OCI-M2 (cell line): ENCODE measurements at regions not wholly inside any gene's neighbourhood (a gene's known extent, or its start where the extent isn't known, plus 50 kb on each side); places are given as distances from the start of the nearest gene placed in this dataset.
"Not testable (repeated sequence)": the region's sequence is repeated elsewhere in the genome, so short reads cannot be mapped to it uniquely, and the experiment has no call there.

ENCODE experiments used
- DNase-seq: peaks from one replicate; lab custom pipeline; 2025; ENCODE audit not compliant: unreplicated experiment; lab: John Stamatoyannopoulos, UW

GRCh38 chr18:55990186-55990585 is 402.2 kb upstream of the TCF4 start:
- DNase-seq = no peak

GRCh38 chr18:55988537-55988936 is 400.5 kb upstream of the TCF4 start:
- DNase-seq = no peak

GRCh38 chr18:55983433-55983832 is 395.4 kb upstream of the TCF4 start:
- DNase-seq = no peak

- DNase-seq = no peak
Observed at GRCh38 chr18:55982992-55983391, 395.0 kb upstream of the TCF4 start.

DNA sequence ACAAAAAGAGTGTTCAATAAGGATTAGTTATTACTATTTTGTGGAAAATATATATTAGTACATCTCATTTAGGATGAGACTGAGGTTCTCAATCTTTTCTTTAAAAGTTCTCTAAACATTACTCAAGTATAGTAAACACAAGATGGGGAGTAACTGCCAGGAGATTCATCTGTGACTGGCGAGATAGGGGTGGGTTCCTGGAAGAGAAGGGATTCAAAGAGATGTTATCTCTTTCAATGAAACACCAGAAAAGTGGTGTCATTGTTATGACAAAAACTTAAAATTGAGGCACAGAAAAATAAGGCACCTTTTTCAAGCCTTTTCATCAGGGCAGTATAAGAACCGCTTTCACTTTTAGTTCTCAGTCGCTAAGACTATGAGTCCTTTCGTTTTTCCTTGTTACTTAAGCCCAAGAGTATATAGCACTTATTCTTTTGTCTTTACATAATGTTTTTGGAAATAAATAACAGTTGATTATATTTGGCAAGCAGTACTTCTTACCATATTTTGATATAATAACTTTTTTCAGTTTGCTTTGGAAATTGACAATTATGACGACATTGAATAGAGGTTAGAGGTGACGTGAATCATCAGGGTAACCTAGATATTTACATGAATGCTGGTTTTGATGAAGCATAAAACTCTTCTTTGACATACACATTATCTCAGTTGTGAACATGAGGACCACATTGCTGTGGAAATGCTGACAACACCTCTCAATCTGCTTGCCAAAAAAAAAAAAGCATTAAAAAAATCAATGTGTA is 393.9 kb upstream of the TCF4 start:
- no peak for DNase-seq

DNA sequence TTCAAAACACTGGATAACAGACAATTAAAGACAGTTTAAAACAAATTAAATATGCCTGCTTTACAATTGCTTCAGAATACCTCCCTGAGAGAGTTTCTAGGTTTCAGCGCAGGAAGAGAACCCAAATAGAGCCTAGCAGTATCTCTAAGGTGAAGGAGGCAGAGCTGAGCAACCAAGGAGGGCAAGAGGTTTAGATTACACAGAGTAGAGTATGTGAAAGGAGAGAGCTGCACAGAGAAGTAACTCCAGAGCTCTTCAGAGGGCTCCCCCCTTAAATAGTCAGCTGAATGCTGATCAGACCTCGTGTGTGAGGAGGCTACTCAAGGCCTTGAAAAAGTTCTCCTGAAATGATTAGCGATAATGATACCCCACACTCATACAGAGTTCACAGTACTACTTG is 386.5 kb upstream of the TCF4 start:
- DNase-seq = no peak

GRCh38 chr18:55968550-55968949 is 380.6 kb upstream of the TCF4 start:
- DNase-seq = no peak

- no peak for DNase-seq
Observed at GRCh38 chr18:55967019-55967418, 379.0 kb upstream of the TCF4 start.

- no peak for DNase-seq
Observed at GRCh38 chr18:55964171-55964570, 376.2 kb upstream of the TCF4 start.

- DNase-seq = no peak
Observed at GRCh38 chr18:55953326-55953725, 365.3 kb upstream of the TCF4 start.

- not testable (repeated sequence) for DNase-seq
Observed at GRCh38 chr18:55951738-55952137, 363.7 kb upstream of the TCF4 start.

GRCh38 chr18:55950379-55951166 is 362.6 kb upstream of the TCF4 start:
- DNase-seq = no peak

DNA sequence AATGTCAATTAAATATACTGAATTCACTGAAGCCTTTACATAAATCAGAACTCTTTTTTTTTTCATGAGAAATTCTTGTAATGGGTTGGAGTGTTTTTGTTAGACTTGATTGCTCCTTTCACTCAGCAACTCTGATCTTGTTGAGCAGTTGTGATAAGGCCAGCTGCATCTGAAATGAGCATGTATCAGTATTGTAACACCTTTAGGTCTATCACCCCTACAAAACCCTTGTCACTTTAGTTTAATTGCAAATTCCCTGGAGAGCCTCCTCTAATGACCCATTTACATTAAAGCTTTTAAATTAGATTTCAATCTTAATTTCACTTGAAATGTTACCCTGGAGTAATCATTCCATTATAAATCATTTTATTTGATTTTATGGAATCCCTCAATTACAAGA is 346.8 kb upstream of the TCF4 start:
- DNase-seq = no peak

DNA sequence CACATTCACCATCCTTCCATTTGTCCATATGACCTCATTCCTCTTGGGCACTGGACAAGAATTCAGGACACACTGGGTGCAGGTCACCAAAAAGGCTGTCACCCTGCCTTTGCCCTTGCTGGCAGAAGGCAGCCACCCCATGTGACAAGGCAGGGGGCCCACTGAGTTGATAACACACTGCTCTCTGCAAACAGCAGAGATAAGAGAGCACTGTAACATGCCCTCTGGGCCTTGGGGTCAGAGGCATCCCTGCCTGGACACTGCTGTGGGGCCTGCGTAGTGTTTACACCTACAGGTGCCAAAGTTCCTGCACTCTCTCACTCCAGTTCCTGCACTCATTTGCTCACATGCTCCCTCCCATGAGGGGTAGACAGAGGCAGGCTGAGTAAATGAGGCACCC is 344.7 kb upstream of the TCF4 start:
- DNase-seq = no peak

GRCh38 chr18:55927831-55928230 is 339.8 kb upstream of the TCF4 start:
- DNase-seq = no peak

DNA sequence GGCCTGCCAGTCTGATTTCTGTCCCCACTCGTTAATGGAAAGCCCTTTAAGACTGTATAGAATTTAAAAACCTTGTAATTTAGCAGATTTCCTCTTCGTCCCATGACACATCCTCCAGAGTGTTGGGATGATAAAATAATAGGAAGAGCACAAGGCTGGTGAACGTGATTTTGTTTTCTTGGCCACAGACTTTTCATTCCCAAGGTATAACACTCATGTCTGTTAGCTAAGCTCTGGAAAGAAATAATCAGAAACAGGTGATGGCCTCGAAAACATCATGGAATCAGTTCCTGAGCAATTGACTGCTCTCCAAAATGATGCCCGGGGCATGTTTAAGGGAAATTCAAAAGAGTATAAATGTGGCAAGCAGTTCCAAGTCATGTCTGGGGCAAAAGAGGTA is 337.8 kb upstream of the TCF4 start:
- no peak for DNase-seq

DNA sequence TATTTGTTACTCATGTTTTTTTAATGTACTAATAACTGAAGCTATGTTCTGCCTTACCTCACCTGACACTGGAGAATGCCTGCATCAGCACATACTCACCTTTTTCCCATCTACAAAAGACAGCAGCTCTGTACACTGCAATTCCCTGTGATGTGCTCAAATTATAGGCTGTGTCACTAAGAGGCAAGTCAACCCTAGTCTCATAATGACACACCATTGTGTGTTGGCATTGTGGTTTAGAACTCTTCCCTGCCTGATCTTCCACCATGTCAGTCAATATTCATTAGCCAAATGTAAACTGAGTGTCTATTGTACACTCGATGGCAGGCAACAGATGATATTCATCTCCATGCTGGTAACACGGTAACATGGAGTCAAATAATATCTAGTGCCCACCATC is 332.1 kb upstream of the TCF4 start:
- no peak for DNase-seq

- no peak for DNase-seq
Observed at GRCh38 chr18:55918444-55918843, 330.5 kb upstream of the TCF4 start.

DNA sequence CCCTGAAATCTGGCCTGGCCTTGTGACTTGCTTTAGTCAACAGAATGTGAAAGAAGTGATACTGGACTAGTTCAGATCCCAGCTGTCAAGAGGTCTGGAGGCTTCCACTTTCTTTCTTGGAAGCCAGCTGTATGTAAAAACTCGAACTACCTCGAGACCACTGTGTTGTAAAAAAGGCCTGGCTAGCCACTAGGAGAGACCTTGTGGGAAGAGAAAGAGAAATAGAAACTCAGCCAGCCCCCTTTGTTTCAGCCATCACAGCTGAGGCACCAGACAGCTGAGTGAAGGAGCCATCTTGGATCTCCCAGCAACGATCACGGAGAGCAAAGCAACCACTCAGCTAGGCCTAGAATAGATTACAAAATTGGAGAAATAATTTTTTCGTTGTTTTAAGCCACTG is 324.9 kb upstream of the TCF4 start:
- DNase-seq = no peak

DNA sequence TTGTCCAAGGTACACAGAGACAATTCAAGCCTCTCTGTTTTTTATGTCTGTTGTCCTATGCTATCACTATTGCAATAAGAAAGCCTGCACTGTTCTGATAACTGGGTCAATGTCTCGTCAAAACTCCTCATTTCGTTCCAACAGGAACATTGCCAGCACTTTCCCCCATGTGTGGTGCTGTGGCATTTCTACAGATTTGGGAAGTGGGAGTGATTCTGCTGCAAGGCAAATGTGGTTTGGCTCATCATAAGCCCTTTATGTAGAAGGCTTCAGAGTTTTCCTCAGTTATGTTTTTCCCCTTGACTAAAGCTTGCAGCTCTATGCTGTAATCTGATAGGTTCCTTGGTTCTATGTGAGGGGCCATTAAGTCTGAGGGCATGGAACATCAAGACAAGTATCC is 324.1 kb upstream of the TCF4 start:
- DNase-seq = no peak

DNA sequence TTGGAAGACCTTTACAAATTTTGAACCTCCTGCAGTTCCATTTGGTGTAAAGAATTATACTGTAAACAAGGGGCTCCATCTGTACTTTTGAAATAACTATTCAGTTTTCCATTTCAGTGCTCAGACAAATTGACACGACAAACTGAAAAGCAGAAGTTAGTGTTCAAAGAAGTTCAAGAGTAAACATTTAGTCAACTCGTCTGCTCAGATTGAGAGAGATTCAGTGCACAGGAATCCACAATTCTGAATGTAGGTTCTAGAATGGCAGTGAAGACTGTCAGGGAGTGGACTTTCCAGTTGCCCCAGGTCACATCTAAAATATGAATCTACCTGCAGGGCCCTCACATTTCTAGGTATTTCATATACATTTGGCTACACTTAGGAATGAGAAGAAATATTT is 322.3 kb upstream of the TCF4 start:
- no peak for DNase-seq

DNA sequence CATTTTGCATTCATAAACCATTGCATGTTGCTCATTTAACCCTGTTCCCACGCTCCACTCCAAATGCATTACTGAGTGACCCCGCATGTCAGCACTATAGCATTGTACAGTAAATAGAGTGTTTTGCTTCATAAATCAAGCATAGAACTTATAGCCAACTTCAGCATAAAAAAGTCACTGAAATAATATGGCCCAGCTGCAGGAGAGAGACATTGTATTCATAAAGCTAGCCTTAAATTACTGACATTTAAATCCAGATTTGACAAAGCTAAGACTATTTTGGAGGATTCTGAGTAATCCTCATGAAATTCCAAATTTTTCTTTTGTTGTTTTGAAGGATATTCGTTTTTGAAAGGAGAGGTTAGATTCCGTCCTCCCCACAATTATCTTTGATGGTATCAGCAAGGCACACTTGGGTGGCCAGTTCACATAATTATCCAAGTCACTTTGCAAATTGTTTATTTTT is 320.9 kb upstream of the TCF4 start:
- DNase-seq = no peak
